ENCODE measurements at regions not wholly inside any gene's neighbourhood (a gene's known extent, or its start where the extent isn't known, plus 50 kb on each side); places are given as distances from the start of the nearest gene placed in this dataset.

DNA sequence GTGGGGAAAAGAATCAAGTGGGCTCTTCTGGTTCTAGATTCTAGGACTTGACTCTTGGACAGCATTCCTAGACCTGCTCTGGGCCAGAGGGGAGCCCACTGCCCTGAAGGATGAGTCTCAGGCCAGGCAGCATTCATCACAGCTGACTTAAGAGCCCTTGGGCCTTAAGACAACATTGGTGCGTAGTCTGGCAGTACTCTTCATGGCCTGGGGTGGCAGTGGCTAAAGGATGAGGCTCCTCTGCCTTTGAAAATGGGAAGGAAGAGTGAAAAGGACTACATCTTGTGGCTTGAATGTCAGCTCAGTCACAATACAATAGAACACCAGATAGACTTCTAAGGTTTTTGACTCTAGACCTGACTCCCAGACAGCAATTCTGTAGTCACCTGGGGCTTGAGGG, 1415.1 kb upstream of the PRMT6 start:
- no peaks in the 10 kb centered on the region for H3K79me2 ChIP-seq (ENCODE audit: low read length)
- H4K20me1 ChIP-seq (ENCODE audit: insufficient read depth, low read length): no peaks in the 10 kb centered on the region
- peaks cover 3% of the 10 kb centered on the region for H3K4me1 ChIP-seq (ENCODE audit: low read length)
- TF ChIP-seq EZH2phosphoT487 (IDR thresholded peaks at IDR 0.05; ENCODE audit: low read depth): no peak
- TF ChIP-seq, protein P1, sequence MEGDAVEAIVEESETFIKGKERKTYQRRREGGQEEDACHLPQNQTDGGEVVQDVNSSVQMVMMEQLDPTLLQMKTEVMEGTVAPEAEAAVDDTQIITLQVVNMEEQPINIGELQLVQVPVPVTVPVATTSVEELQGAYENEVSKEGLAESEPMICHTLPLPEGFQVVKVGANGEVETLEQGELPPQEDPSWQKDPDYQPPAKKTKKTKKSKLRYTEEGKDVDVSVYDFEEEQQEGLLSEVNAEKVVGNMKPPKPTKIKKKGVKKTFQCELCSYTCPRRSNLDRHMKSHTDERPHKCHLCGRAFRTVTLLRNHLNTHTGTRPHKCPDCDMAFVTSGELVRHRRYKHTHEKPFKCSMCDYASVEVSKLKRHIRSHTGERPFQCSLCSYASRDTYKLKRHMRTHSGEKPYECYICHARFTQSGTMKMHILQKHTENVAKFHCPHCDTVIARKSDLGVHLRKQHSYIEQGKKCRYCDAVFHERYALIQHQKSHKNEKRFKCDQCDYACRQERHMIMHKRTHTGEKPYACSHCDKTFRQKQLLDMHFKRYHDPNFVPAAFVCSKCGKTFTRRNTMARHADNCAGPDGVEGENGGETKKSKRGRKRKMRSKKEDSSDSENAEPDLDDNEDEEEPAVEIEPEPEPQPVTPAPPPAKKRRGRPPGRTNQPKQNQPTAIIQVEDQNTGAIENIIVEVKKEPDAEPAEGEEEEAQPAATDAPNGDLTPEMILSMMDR (IDR thresholded peaks at IDR 0.05; ENCODE audit: low read depth, low read length): no peak
- H3K9me3 ChIP-seq (ENCODE audit: insufficient read depth, low read length): no peaks in the 10 kb centered on the region
- H3K9ac ChIP-seq (ENCODE audit: low read length): no peak overlapping the region
- no peak overlapping the region for H2AFZ ChIP-seq (ENCODE audit: low read depth, low read length)
- H3K4me3 ChIP-seq (ENCODE audit: low read length): no peak overlapping the region
- no peaks in the 10 kb centered on the region for H3K36me3 ChIP-seq (replicated peaks; ENCODE audit: low read depth, low read length)
- no peak overlapping the region for H3K4me2 ChIP-seq (ENCODE audit: low read length)
- H3K27me3 ChIP-seq (ENCODE audit: low read depth, low read length): no peaks in the 10 kb centered on the region
- no peak overlapping the region for H3K27ac ChIP-seq (ENCODE audit: low read length)

DNA sequence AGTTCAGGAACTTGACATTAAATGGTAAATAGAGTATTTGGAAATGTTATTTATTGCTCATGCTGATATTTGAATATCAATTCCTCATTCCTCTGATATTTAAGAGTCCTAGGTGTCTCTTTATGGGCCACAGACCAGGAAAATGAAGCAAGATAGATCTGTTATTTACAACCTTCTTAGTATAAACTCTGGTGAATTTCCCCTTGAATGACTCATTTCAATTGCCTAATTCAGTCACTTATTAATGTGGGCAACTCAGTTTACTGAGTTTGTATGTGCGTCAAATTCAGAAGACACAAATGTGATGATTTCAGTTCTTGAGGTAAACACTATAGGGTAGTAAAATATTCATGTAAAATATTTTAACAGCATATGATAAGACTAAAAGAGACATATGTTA, 1404.4 kb upstream of the PRMT6 start:
- TF ChIP-seq, protein P1 (IDR thresholded peaks at IDR 0.05; ENCODE audit: low read depth, low read length): no peak
- TF ChIP-seq EZH2phosphoT487 (IDR thresholded peaks at IDR 0.05; ENCODE audit: low read depth): no peak
- H3K4me2 ChIP-seq (ENCODE audit: low read length): no peak overlapping the region
- no peaks in the 10 kb centered on the region for H3K4me1 ChIP-seq (ENCODE audit: low read length)
- no peak overlapping the region for H3K27ac ChIP-seq (ENCODE audit: low read length)
- no peaks in the 10 kb centered on the region for H3K27me3 ChIP-seq (ENCODE audit: low read depth, low read length)
- H2AFZ ChIP-seq (ENCODE audit: low read depth, low read length): no peak overlapping the region
- H3K79me2 ChIP-seq (ENCODE audit: low read length): no peaks in the 10 kb centered on the region
- no peaks in the 10 kb centered on the region for H3K9me3 ChIP-seq (ENCODE audit: insufficient read depth, low read length)
- H3K36me3 ChIP-seq (replicated peaks; ENCODE audit: low read depth, low read length): no peaks in the 10 kb centered on the region
- H4K20me1 ChIP-seq (ENCODE audit: insufficient read depth, low read length): no peaks in the 10 kb centered on the region
- no peak overlapping the region for H3K4me3 ChIP-seq (ENCODE audit: low read length)
- no peak overlapping the region for H3K9ac ChIP-seq (ENCODE audit: low read length)

DNA sequence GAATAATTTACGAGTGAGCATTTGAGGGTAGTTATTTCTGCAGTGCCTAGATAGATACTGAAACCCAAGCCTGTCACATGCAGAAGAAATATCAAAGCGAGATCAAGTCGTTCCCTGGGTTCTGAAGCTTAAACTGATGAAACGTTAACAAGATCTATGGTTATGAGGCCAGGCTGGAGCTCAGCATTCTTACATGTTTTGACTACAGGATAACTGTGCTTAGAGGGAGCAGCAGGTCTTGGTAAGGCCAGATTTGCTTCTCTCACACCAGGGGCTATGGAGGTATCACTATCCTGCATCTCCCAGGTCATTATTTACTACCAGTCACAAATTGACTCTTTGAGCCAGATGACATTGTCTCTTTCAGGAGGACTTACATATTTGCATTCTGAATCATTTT, 1401.4 kb upstream of the PRMT6 start:
- no peak overlapping the region for H3K27ac ChIP-seq (ENCODE audit: low read length)
- TF ChIP-seq, protein P1 (IDR thresholded peaks at IDR 0.05; ENCODE audit: low read depth, low read length): no peak
- TF ChIP-seq EZH2phosphoT487 (IDR thresholded peaks at IDR 0.05; ENCODE audit: low read depth): no peak
- H3K9ac ChIP-seq (ENCODE audit: low read length): no peak overlapping the region
- H3K9me3 ChIP-seq (ENCODE audit: insufficient read depth, low read length): no peaks in the 10 kb centered on the region
- no peaks in the 10 kb centered on the region for H3K79me2 ChIP-seq (ENCODE audit: low read length)
- no peaks in the 10 kb centered on the region for H3K4me1 ChIP-seq (ENCODE audit: low read length)
- H3K27me3 ChIP-seq (ENCODE audit: low read depth, low read length): no peaks in the 10 kb centered on the region
- H2AFZ ChIP-seq (ENCODE audit: low read depth, low read length): no peak overlapping the region
- H3K4me2 ChIP-seq (ENCODE audit: low read length): no peak overlapping the region
- no peak overlapping the region for H3K4me3 ChIP-seq (ENCODE audit: low read length)
- no peaks in the 10 kb centered on the region for H4K20me1 ChIP-seq (ENCODE audit: insufficient read depth, low read length)
- H3K36me3 ChIP-seq (replicated peaks; ENCODE audit: low read depth, low read length): no peaks in the 10 kb centered on the region

DNA sequence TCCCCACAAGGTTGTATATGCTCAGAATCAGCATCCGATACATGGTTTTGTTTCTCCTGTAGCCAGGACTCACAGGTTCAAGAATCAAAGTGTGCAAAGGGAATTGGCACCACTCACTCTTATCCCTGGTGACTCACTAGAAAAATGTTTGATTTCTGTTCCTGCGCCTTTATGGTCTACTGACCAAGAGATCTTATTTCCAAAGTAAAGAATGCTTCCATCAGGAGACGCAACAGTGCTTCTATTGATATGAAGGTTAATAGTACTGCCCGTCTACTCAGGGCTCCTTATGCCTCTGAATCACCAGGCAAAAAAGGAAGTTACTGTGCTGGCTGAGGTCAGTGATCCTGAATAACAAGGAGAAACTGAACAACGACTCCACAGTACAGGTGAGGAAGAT, 1392.0 kb upstream of the PRMT6 start:
- Histone ChIP-seq H4K20me1 (ENCODE audit: insufficient read depth, low read length) (no peaks in the 10 kb centered on the region), H3K4me3 (ENCODE audit: low read length) (no peak overlapping the region), H3K36me3 (replicated peaks; ENCODE audit: low read depth, low read length) (no peaks in the 10 kb centered on the region), H3K79me2 (ENCODE audit: low read length) (no peaks in the 10 kb centered on the region), H3K9me3 (ENCODE audit: insufficient read depth, low read length) (no peaks in the 10 kb centered on the region), H2AFZ (ENCODE audit: low read depth, low read length) (no peak overlapping the region), H3K4me1 (ENCODE audit: low read length) (no peaks in the 10 kb centered on the region), H3K4me2 (ENCODE audit: low read length) (no peak overlapping the region), H3K9ac (ENCODE audit: low read length) (no peak overlapping the region), H3K27me3 (ENCODE audit: low read depth, low read length) (no peaks in the 10 kb centered on the region), H3K27ac (ENCODE audit: low read length) (no peak overlapping the region)
- TF ChIP-seq EZH2phosphoT487 (IDR thresholded peaks at IDR 0.05; ENCODE audit: low read depth): no peak
- TF ChIP-seq, protein P1 (IDR thresholded peaks at IDR 0.05; ENCODE audit: low read depth, low read length): no peak

All from OCI-LY3 (cell line).